ENCODE measurements at regions not wholly inside any gene's neighbourhood (a gene's known extent, or its start where the extent isn't known, plus 50 kb on each side); places are given as distances from the start of the nearest gene placed in this dataset.

- no peak overlapping the region for H3K4me3 ChIP-seq
- DNase-seq (ENCODE audit: low read depth in 1 of 2, low spot score in 1 of 2), result no peak
- no peak for TF ChIP-seq CTCF (IDR thresholded peaks at IDR 0.05; ENCODE audit: low read depth, low read length)
- H3K27me3 ChIP-seq, result peaks cover 22% of the 10 kb centered on the region
- H3K27ac ChIP-seq, result no peak overlapping the region
- no peaks in the 10 kb centered on the region for H3K4me1 ChIP-seq (ENCODE audit: low read depth)
- no peaks in the 10 kb centered on the region for H3K9me3 ChIP-seq (ENCODE audit: low read depth)
- H3K36me3 ChIP-seq, result no peaks in the 10 kb centered on the region
Observed at GRCh38 chr20:21801193-21801592, 95.7 kb downstream of the PAX1 start.

- H3K27ac ChIP-seq, result no peak overlapping the region
- H3K4me1 ChIP-seq (ENCODE audit: low read depth), result no peaks in the 10 kb centered on the region
- H3K36me3 ChIP-seq, result no peaks in the 10 kb centered on the region
- TF ChIP-seq CTCF (IDR thresholded peaks at IDR 0.05; ENCODE audit: low read depth, low read length), result no peak
- DNase-seq (ENCODE audit: low read depth in 1 of 2, low spot score in 1 of 2), result no peak
- H3K9me3 ChIP-seq (ENCODE audit: low read depth), result no peaks in the 10 kb centered on the region
- H3K4me3 ChIP-seq, result no peak overlapping the region
- peaks cover 5% of the 10 kb centered on the region for H3K27me3 ChIP-seq
Observed at GRCh38 chr20:21798384-21798783, 92.9 kb downstream of the PAX1 start.

- no peak for TF ChIP-seq CTCF (IDR thresholded peaks at IDR 0.05; ENCODE audit: low read depth, low read length)
- Histone ChIP-seq H3K27ac (no peak overlapping the region), H3K9me3 (ENCODE audit: low read depth) (no peaks in the 10 kb centered on the region), H3K36me3 (no peaks in the 10 kb centered on the region), H3K4me1 (ENCODE audit: low read depth) (no peaks in the 10 kb centered on the region), H3K27me3 (peaks cover 4% of the 10 kb centered on the region), H3K4me3 (no peak overlapping the region)
- DNase-seq (ENCODE audit: low read depth in 1 of 2, low spot score in 1 of 2), result no peak
Observed at GRCh38 chr20:21796059-21796458, 90.6 kb downstream of the PAX1 start.

GRCh38 chr20:21788082-21788481 lies 82.6 kb downstream of the PAX1 start:
- Histone ChIP-seq H3K4me3 (no peak overlapping the region), H3K4me1 (ENCODE audit: low read depth) (no peaks in the 10 kb centered on the region), H3K27ac (no peak overlapping the region), H3K27me3 (peaks cover 4% of the 10 kb centered on the region), H3K36me3 (no peaks in the 10 kb centered on the region), H3K9me3 (ENCODE audit: low read depth) (no peaks in the 10 kb centered on the region)
- DNase-seq (ENCODE audit: low read depth in 1 of 2, low spot score in 1 of 2), result no peak
- TF ChIP-seq CTCF (IDR thresholded peaks at IDR 0.05; ENCODE audit: low read depth, low read length), result no peak

- DNase-seq (ENCODE audit: low read depth in 1 of 2, low spot score in 1 of 2), result no peak
- Histone ChIP-seq H3K4me3 (no peak overlapping the region), H3K4me1 (ENCODE audit: low read depth) (no peaks in the 10 kb centered on the region), H3K36me3 (no peaks in the 10 kb centered on the region), H3K27me3 (peaks cover 8% of the 10 kb centered on the region), H3K9me3 (ENCODE audit: low read depth) (no peaks in the 10 kb centered on the region), H3K27ac (no peak overlapping the region)
- TF ChIP-seq CTCF (IDR thresholded peaks at IDR 0.05; ENCODE audit: low read depth, low read length), result no peak
Observed at GRCh38 chr20:21781446-21782075, 76.1 kb downstream of the PAX1 start.
